ENCODE measurements at regions not wholly inside any gene's neighbourhood (a gene's known extent, or its start where the extent isn't known, plus 50 kb on each side); places are given as distances from the start of the nearest gene placed in this dataset.

- TF ChIP-seq REST (IDR thresholded peaks at IDR 0.05; ENCODE audit: borderline replicate concordance) (peak; percentile 90), REST (CRISPR knock-in tag; IDR thresholded peaks at IDR 0.05; ENCODE audit: low read depth) (peak; percentile 36; the same call in 1 of the 2 replicates), BACH1 (tag; IDR thresholded peaks at IDR 0.05) (peak; percentile 25; the same call in 1 of the 2 replicates), ARID3A (IDR thresholded peaks at IDR 0.05; ENCODE audit: borderline replicate concordance, low read depth, low read length) (0 out of 2 replicates have a peak, but pooled peaks have one; percentile 14), NFYB (IDR thresholded peaks at IDR 0.05; ENCODE audit: extremely low read depth, insufficient read length) (no peak), FOXK1 (CRISPR knock-in tag; IDR thresholded peaks at IDR 0.05; ENCODE audit: borderline replicate concordance) (no peak), HOMEZ (CRISPR knock-in tag; IDR thresholded peaks at IDR 0.05) (no peak), SMAD2 (IDR thresholded peaks at IDR 0.05; ENCODE audit: low read depth, low read length) (no peak), NR4A1 (CRISPR knock-in tag; IDR thresholded peaks at IDR 0.05) (no peak), NR4A1 (tag; IDR thresholded peaks at IDR 0.05) (no peak), RAD21 (CRISPR knock-in tag; conservative IDR thresholded peaks at IDR 0.05 in 1 of 2, IDR thresholded peaks at IDR 0.05 in 1 of 2) (peak; percentile 39 to 58), BCL6 (CRISPR knock-in tag; IDR thresholded peaks at IDR 0.05) (no peak), MXI1 (IDR thresholded peaks at IDR 0.05; ENCODE audit: low read depth, low read length) (no peak), ILF3 (IDR thresholded peaks at IDR 0.05; ENCODE audit: borderline replicate concordance) (no peak), LEF1 (IDR thresholded peaks at IDR 0.05) (no peak), MAFF (IDR thresholded peaks at IDR 0.05; ENCODE audit: low read length) (peak; percentile 61), USF1 (CRISPR knock-in tag; IDR thresholded peaks at IDR 0.05) (no peak), ASH1L (IDR thresholded peaks at IDR 0.05; ENCODE audit: borderline replicate concordance, low read depth, partially characterized antibody) (no peak)
These were observed 91.5 kb upstream of the C3orf80 start (continued) for GRCh38 chr3:160133757-160134156.

Measured in K562 (cell line).